ENCODE measurements at regions not wholly inside any gene's neighbourhood (a gene's known extent, or its start where the extent isn't known, plus 50 kb on each side); places are given as distances from the start of the nearest gene placed in this dataset.

DNA sequence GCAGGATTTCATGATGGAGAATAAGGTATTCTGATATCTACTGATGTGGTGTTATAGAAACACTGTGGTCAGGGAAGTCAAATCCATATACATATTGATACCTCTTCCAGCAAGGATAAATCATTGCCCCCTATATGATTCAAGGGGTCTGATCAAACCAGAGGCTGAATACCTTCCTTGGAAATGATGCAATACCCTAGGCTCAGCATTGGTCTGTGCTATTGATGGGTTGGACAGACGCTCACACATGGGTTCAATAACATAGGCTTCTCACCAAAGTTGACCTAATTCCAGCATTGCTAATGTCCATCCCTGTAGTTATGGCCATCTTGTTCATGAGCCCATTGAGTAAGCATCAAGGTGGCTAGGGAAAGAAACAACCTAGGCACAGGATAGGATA is 257.0 kb upstream of the USP24 start:
- TF ChIP-seq POLR2A (IDR thresholded peaks at IDR 0.05; ENCODE audit: low read depth, low read length) (no peak), TAF1 (IDR thresholded peaks at IDR 0.05; ENCODE audit: borderline replicate concordance, low read depth, low read length) (no peak)
